H1 (cell line): ENCODE measurements at regions not wholly inside any gene's neighbourhood (a gene's known extent, or its start where the extent isn't known, plus 50 kb on each side); places are given as distances from the start of the nearest gene placed in this dataset.

ENCODE experiments used
- FOSL1 ChIP-seq: IDR thresholded peaks from 2 replicates; pipeline ENCODE4 v1.6.1; 2011; ENCODE audit warnings: mild to moderate bottlenecking, low read depth, low read length, moderate library complexity; ENCODE audit not compliant: insufficient read depth

- no peak for TF ChIP-seq FOSL1
These were observed 81.1 kb downstream of the RRAGC start (continued) for GRCh38 chr1:38778521-38778920.
